Lower leg skin (tissue), 3 donors: ENCODE measurements at regions not wholly inside any gene's neighbourhood (a gene's known extent, or its start where the extent isn't known, plus 50 kb on each side); places are given as distances from the start of the nearest gene placed in this dataset.

Experiments
- POLR2A ChIP-seq, 2 donors: fragments of 450-650 bp; IDR thresholded peaks; one replicate each; pipeline ENCODE4 v1.6.1; 2016 to 2017; ENCODE audit warnings: antibody characterized with exemption in 2 of 2, mild to moderate bottlenecking in 1 of 2, moderate library complexity in 1 of 2
- TF ChIP-seq, protein P1 (sequence below), 3 donors: fragments of 450-650 bp; IDR thresholded peaks; one replicate each; pipeline ENCODE4 v1.5.1; 2016; ENCODE audit warnings: antibody characterized with exemption in 3 of 3, mild to moderate bottlenecking in 3 of 3, moderate library complexity in 2 of 3

GRCh38 chr10:1977461-1977860 lies 240.1 kb upstream of the ADARB2 start:
- TF ChIP-seq, protein P1, sequence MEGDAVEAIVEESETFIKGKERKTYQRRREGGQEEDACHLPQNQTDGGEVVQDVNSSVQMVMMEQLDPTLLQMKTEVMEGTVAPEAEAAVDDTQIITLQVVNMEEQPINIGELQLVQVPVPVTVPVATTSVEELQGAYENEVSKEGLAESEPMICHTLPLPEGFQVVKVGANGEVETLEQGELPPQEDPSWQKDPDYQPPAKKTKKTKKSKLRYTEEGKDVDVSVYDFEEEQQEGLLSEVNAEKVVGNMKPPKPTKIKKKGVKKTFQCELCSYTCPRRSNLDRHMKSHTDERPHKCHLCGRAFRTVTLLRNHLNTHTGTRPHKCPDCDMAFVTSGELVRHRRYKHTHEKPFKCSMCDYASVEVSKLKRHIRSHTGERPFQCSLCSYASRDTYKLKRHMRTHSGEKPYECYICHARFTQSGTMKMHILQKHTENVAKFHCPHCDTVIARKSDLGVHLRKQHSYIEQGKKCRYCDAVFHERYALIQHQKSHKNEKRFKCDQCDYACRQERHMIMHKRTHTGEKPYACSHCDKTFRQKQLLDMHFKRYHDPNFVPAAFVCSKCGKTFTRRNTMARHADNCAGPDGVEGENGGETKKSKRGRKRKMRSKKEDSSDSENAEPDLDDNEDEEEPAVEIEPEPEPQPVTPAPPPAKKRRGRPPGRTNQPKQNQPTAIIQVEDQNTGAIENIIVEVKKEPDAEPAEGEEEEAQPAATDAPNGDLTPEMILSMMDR (IDR thresholded peaks at IDR 0.05), result no peak
- TF ChIP-seq POLR2A (IDR thresholded peaks at IDR 0.05), result no peak
